ENCODE measurements at regions not wholly inside any gene's neighbourhood (a gene's known extent, or its start where the extent isn't known, plus 50 kb on each side); places are given as distances from the start of the nearest gene placed in this dataset.
"Not testable (repeated sequence)": the region's sequence is repeated elsewhere in the genome, so short reads cannot be mapped to it uniquely, and the experiment has no call there.

- no peak for DNase-seq
These were observed 134.9 kb downstream of the RHOU start for GRCh38 chr1:228870041-228870713.

GRCh38 chr1:228871314-228872061 lies 136.2 kb downstream of the RHOU start:
- peak in 1 of 2 donors; percentile 11 for DNase-seq

- peak in 1 of 2 donors; percentile 6 for DNase-seq
These were observed 136.8 kb downstream of the RHOU start for GRCh38 chr1:228872080-228872479.

GRCh38 chr1:228873709-228874108 lies 138.4 kb downstream of the RHOU start:
- DNase-seq: peak in 1 of 2 donors; percentile 11

GRCh38 chr1:228875741-228876140 lies 140.5 kb downstream of the RHOU start:
- no peak for DNase-seq

- no peak for DNase-seq
These were observed 140.9 kb downstream of the RHOU start for GRCh38 chr1:228876187-228876586.

GRCh38 chr1:228879164-228879563 lies 143.9 kb downstream of the RHOU start:
- DNase-seq: no peak

GRCh38 chr1:228882041-228882770 lies 146.9 kb downstream of the RHOU start:
- no peak for DNase-seq

- DNase-seq: no peak
These were observed 147.6 kb downstream of the RHOU start for GRCh38 chr1:228882771-228883450.

GRCh38 chr1:228883535-228883934 lies 148.3 kb downstream of the RHOU start:
- DNase-seq: no peak

- no peak for DNase-seq
These were observed 148.9 kb downstream of the RHOU start for GRCh38 chr1:228884196-228884595.

- no peak for DNase-seq
These were observed 149.6 kb downstream of the RHOU start for GRCh38 chr1:228884615-228885566.

- DNase-seq: no peak
These were observed 150.6 kb downstream of the RHOU start for GRCh38 chr1:228885845-228886244.

GRCh38 chr1:228887101-228887500 lies 151.8 kb downstream of the RHOU start:
- DNase-seq: no peak

- DNase-seq: no peak
These were observed 152.7 kb downstream of the RHOU start for GRCh38 chr1:228887960-228888359.

- no peak for DNase-seq
These were observed 154.0 kb downstream of the RHOU start for GRCh38 chr1:228889289-228889688.

- DNase-seq: no peak
These were observed 156.2 kb downstream of the RHOU start for GRCh38 chr1:228891272-228892034.

- not testable (repeated sequence) for DNase-seq
These were observed 156.9 kb downstream of the RHOU start for GRCh38 chr1:228892200-228892599.

- no peak for DNase-seq
These were observed 159.2 kb downstream of the RHOU start for GRCh38 chr1:228894442-228894989.

GRCh38 chr1:228897901-228898300 lies 162.6 kb downstream of the RHOU start:
- DNase-seq: no peak

GRCh38 chr1:228898582-228898992 lies 163.3 kb downstream of the RHOU start:
- DNase-seq: no peak
